Osteocyte (in vitro differentiated cells): ENCODE measurements at regions not wholly inside any gene's neighbourhood (a gene's known extent, or its start where the extent isn't known, plus 50 kb on each side); places are given as distances from the start of the nearest gene placed in this dataset.

Experiments used
- DNase-seq: peaks from one replicate; pipeline ENCODE4 v3.0.0; 2021; ENCODE audit warnings: mixed read lengths; ENCODE audit not compliant: unreplicated experiment; ENCODE audit errors: extremely low spot score
- H3K27ac Mint-ChIP-seq: one replicate; pipeline ENCODE4 v1.8.0; 2021; ENCODE audit warnings: mild to moderate bottlenecking, mixed read lengths; ENCODE audit not compliant: unreplicated experiment
- H3K27me3 Mint-ChIP-seq: one replicate; pipeline ENCODE4 v1.8.0; 2021; ENCODE audit warnings: mixed read lengths; ENCODE audit not compliant: unreplicated experiment
- H3K36me3 Mint-ChIP-seq: one replicate; pipeline ENCODE4 v1.8.0; 2021; ENCODE audit warnings: mixed read lengths; ENCODE audit not compliant: unreplicated experiment
- H3K4me1 Mint-ChIP-seq: one replicate; pipeline ENCODE4 v1.8.0; 2021; ENCODE audit warnings: mixed read lengths; ENCODE audit not compliant: unreplicated experiment
- H3K4me3 Mint-ChIP-seq: one replicate; pipeline ENCODE4 v1.8.0; 2021; ENCODE audit warnings: mild to moderate bottlenecking, moderate library complexity, mixed read lengths; ENCODE audit not compliant: unreplicated experiment
- H3K9me3 Mint-ChIP-seq: one replicate; pipeline ENCODE4 v1.8.0; 2021; ENCODE audit warnings: mixed read lengths; ENCODE audit not compliant: unreplicated experiment
- TF ChIP-seq, protein P1 (sequence below): fragments of 200-600 bp; sonication (generic); IDR thresholded peaks from 2 replicates; pipeline ENCODE4 v1.5.0; 2021; ENCODE audit warnings: antibody characterized with exemption, mild to moderate bottlenecking, moderate library complexity

DNA sequence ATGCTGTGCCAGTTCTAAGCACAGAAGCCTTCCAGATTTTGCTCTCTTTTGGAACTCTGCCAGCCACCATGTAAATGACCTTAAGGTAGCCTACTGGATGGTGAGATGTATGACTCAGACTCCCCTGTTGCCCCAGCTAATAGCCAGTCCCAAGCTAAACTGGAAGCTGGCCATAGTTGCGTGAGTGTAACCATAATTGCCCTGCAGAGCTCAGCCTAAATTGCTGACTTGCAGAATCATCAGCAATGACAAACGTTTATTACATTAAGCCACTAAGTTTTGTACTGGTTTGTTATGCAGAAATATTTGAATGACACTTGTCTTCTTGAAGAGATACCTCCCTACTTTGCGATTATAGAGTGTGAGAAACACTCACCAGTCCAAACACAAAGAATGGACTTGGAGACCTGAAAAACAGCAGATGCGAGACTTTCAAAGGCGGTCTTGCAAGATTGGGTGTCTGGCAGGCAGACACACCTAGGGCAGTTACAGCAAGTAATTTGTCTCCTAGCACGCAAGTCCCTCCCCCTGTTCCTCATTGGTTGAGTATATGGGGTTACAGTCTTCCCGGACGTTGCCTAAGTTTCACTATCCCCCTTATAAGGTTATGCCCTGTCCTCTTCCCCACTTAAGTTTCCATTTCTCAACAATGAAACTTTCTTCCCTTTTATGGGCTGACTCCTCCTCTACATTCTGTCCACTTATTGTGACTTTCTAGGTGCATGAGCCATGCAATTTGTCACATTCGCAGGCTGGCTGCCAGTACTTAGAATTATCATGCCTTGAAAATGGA lies 83.6 kb upstream of the XCR1 start:
- H3K27me3 Mint-ChIP-seq: peaks cover 3% of the 10 kb centered on the region
- H3K36me3 Mint-ChIP-seq: no peaks in the 10 kb centered on the region
- no peaks in the 10 kb centered on the region for H3K9me3 Mint-ChIP-seq
- no peak overlapping the region for H3K27ac Mint-ChIP-seq
- H3K4me1 Mint-ChIP-seq: peaks cover 14% of the 10 kb centered on the region
- TF ChIP-seq, protein P1, sequence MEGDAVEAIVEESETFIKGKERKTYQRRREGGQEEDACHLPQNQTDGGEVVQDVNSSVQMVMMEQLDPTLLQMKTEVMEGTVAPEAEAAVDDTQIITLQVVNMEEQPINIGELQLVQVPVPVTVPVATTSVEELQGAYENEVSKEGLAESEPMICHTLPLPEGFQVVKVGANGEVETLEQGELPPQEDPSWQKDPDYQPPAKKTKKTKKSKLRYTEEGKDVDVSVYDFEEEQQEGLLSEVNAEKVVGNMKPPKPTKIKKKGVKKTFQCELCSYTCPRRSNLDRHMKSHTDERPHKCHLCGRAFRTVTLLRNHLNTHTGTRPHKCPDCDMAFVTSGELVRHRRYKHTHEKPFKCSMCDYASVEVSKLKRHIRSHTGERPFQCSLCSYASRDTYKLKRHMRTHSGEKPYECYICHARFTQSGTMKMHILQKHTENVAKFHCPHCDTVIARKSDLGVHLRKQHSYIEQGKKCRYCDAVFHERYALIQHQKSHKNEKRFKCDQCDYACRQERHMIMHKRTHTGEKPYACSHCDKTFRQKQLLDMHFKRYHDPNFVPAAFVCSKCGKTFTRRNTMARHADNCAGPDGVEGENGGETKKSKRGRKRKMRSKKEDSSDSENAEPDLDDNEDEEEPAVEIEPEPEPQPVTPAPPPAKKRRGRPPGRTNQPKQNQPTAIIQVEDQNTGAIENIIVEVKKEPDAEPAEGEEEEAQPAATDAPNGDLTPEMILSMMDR: no peak
- no peak for DNase-seq
- no peak overlapping the region for H3K4me3 Mint-ChIP-seq

DNA sequence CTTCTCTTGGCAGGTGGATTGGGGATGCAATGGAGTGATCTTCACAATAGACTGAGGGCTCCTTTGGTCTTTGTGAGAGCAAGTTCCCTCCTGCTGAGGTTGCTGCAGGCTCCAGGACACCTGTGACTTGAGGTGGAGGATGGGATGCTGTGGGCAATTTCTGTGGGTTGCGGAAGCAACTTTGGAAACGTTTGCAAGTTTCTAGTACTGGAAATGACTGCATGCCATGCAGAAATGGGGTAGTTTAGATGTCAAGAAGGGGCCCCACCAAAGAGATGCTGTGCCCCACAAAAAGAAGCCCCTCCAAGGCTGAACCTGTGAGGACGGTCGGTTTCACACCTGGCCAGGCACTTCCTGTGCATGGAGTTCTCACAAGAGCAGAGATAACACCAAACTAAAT lies 80.4 kb upstream of the XCR1 start:
- Mint-ChIP-seq H3K27me3 (peaks cover 16% of the 10 kb centered on the region), H3K27ac (no peak overlapping the region), H3K36me3 (no peaks in the 10 kb centered on the region), H3K4me3 (no peak overlapping the region), H3K9me3 (no peaks in the 10 kb centered on the region), H3K4me1 (peaks cover 7% of the 10 kb centered on the region)
- DNase-seq: no peak
- TF ChIP-seq, protein P1: no peak

DNA sequence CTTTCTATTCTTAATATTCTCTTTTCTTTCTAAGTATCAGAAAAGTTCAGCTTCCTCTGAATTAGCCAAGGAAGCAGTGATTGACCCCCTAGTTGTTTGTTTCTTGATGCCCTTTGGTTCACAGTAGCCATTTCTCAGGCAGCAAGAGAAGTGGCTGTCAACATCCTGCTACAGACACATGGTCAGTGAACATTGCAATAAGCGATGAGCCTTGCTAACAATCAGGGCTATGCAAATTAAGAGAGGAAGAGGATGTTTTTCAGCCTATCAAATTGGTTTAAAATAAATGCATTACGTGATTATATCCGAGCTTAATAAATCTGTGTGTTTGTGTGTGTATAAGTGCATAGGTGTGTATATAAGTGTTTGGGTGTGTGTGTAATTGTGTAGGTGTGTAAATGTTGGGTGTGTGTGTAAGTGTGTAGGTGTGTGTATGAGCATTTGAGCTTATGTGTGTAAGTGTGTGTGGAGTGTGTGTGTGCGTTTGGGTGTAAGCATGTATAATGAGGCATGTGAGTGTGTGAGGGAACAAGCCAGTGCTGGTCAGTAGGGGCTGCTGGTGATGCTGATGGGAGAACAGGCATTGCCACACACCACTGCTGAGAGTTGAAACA lies 78.1 kb upstream of the XCR1 start:
- H3K27me3 Mint-ChIP-seq: peaks cover 32% of the 10 kb centered on the region

DNA sequence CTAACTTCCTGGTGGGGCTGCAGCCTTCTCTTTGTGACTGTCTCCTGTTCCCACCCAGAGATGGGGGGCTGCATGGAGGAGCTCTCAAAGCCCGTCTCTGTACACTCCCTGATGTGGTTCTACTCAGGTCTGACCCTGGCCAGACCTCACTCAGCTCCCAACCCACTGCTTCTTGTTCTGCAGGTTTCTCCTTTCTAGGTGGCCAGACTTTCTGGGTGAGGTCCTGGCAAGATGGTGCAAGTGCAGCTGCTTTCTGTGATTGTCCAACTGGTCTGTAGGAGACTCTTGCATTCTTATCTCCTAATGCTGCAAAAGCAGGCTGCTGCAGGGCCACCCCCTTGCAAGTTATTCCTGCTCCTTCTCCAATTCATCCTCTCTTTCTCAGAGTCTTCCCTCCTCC lies 77.4 kb upstream of the XCR1 start:
- Mint-ChIP-seq H3K4me3 (no peak overlapping the region), H3K27ac (no peak overlapping the region), H3K4me1 (no peaks in the 10 kb centered on the region), H3K36me3 (no peaks in the 10 kb centered on the region), H3K9me3 (no peaks in the 10 kb centered on the region), H3K27me3 (peaks cover 32% of the 10 kb centered on the region)
- TF ChIP-seq, protein P1: no peak
- DNase-seq: no peak

More for the DNA sequence above, 78.1 kb upstream of the XCR1 start:
- Mint-ChIP-seq H3K4me3 (no peak overlapping the region), H3K27ac (no peak overlapping the region), H3K9me3 (no peaks in the 10 kb centered on the region), H3K4me1 (peaks cover under 1% of the 10 kb centered on the region), H3K36me3 (no peaks in the 10 kb centered on the region)
- TF ChIP-seq, protein P1: no peak
- no peak for DNase-seq

DNA sequence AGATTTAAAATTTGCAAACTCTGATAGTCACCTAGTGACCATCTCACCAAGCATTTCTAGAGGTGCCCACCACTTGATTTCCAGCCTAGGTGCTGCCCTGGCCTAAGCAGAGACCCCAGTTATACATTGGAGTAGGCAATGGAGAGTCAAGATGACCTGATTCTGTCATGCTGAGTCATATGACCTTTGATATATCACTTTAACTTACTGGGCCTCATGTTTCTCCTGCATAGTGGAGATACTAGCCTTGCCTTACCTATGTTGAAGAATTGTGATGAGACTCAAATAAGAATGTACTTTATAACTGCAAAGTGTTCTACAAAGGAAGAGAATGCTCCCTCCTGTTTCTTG lies 75.5 kb upstream of the XCR1 start:
- H3K4me1 Mint-ChIP-seq: no peaks in the 10 kb centered on the region
- no peaks in the 10 kb centered on the region for H3K36me3 Mint-ChIP-seq
- DNase-seq: no peak
- H3K27me3 Mint-ChIP-seq: peaks cover 36% of the 10 kb centered on the region
- TF ChIP-seq, protein P1: no peak
- no peaks in the 10 kb centered on the region for H3K9me3 Mint-ChIP-seq
- H3K27ac Mint-ChIP-seq: no peak overlapping the region
- H3K4me3 Mint-ChIP-seq: no peak overlapping the region
